Lung (tissue), 11 donors: ENCODE measurements at regions not wholly inside any gene's neighbourhood (a gene's known extent, or its start where the extent isn't known, plus 50 kb on each side); places are given as distances from the start of the nearest gene placed in this dataset.

Experiments
- ATAC-seq: fragments of 200-7000 bp; cut with Tn5 transposase; one replicate; pipeline ENCODE4 v1.9.1; 2020; ENCODE audit warnings: moderate number of reproducible peaks; ENCODE audit not compliant: insufficient read depth, low FRiP score
- DNase-seq, 3 donors: peaks; one replicate each; pipeline ENCODE4 v3.0.0-alpha.2; 2013 to 2017
- H3K27ac ChIP-seq, 2 donors: one replicate each; pipeline ENCODE4 v1.5.1; 2013; ENCODE audit warnings: mild to moderate bottlenecking in 2 of 2, moderate library complexity in 2 of 2, control low read depth in 1 of 2, inconsistent platforms in 1 of 2, low read depth in 1 of 2, low read length in 1 of 2
- H3K27me3 ChIP-seq, 3 donors: one replicate each; pipeline ENCODE4 v1.5.1; 2013; ENCODE audit warnings: low read length in 2 of 3; ENCODE audit not compliant: control insufficient read depth in 3 of 3, insufficient read depth in 3 of 3
- H3K36me3 ChIP-seq, 4 donors: one replicate each; pipeline ENCODE4 v1.5.1; 2013; ENCODE audit warnings: low read length in 4 of 4, mild to moderate bottlenecking in 1 of 4, moderate library complexity in 1 of 4; ENCODE audit not compliant: control insufficient read depth in 4 of 4, insufficient read depth in 4 of 4
- H3K4me1 ChIP-seq, 5 donors: one replicate each; pipeline ENCODE4 v1.5.1; 2013; ENCODE audit warnings: low read length in 5 of 5, mild to moderate bottlenecking in 2 of 5, moderate library complexity in 1 of 5; ENCODE audit not compliant: control insufficient read depth in 5 of 5, insufficient read depth in 5 of 5
- H3K4me3 ChIP-seq: one replicate; pipeline ENCODE4 v1.5.1; 2013; ENCODE audit warnings: mild to moderate bottlenecking, control low read depth, moderate library complexity
- H3K9ac ChIP-seq, 2 donors: one replicate each; pipeline ENCODE4 v1.5.1; 2013; ENCODE audit warnings: low read length in 2 of 2, control low read depth in 1 of 2; ENCODE audit not compliant: insufficient read depth in 1 of 2
- H3K9me3 ChIP-seq, 4 donors: one replicate each; pipeline ENCODE4 v1.5.1; 2013; ENCODE audit warnings: low read length in 3 of 4, mild to moderate bottlenecking in 1 of 4, moderate library complexity in 1 of 4; ENCODE audit not compliant: control insufficient read depth in 4 of 4, insufficient read depth in 3 of 4
- CTCF ChIP-seq: IDR thresholded peaks from 2 replicates; pipeline ENCODE4 v1.5.1; 2012; ENCODE audit warnings: mild to moderate bottlenecking; ENCODE audit errors: control extremely low read depth, extremely low read depth
- WGBS, 2 donors: extraction: QIAGEN DNeasy Blood & Tissue Kit; methylation state at CpG; one replicate each; pipeline ENCODE4 v1.1.7; 2013; 5-methylcytosine and 5-hydroxymethylcytosine counted together
- donor health status: control.
- donor health status: control.
- donor health status: Bipolar disorder and iron deficiency.
- donor health status: healthy.
- donor health status: DM: yes; HTN: yes; CAD: no.

- Histone ChIP-seq H3K27ac (no peak overlapping the region), H3K4me1 (no peaks in the 10 kb centered on the region), H3K27me3 (no peaks in the 10 kb centered on the region), H3K9ac (no peak overlapping the region), H3K9me3 (no peaks in the 10 kb centered on the region), H3K4me3 (no peak overlapping the region), H3K36me3 (no peaks in the 10 kb centered on the region)
- ATAC-seq (no peak), DNase-seq (no peak)
- WGBS, 2 donors, result 44 to 56% methylated on average over 1 of the region's 1 CpG
- TF ChIP-seq CTCF, result no peak
Observed at GRCh38 chr9:103942651-103943050, 151.5 kb upstream of the SMC2 start.

- no peak for ATAC-seq
- Histone ChIP-seq H3K36me3 (no peaks in the 10 kb centered on the region), H3K9ac (no peak overlapping the region), H3K27ac (no peak overlapping the region), H3K27me3 (no peaks in the 10 kb centered on the region), H3K4me3 (no peak overlapping the region), H3K9me3 (no peaks in the 10 kb centered on the region), H3K4me1 (no peaks in the 10 kb centered on the region)
- no peak for DNase-seq
- no peak for TF ChIP-seq CTCF
Observed at GRCh38 chr9:103949096-103949495, 145.0 kb upstream of the SMC2 start.

- no peak overlapping the region for H3K27ac ChIP-seq
- no peaks in the 10 kb centered on the region for H3K36me3 ChIP-seq
- no peaks in the 10 kb centered on the region for H3K4me1 ChIP-seq
- 64 to 74% methylated on average over 3 of the region's 3 CpGs for WGBS, 2 donors
- no peak for TF ChIP-seq CTCF
- no peaks in the 10 kb centered on the region for H3K9me3 ChIP-seq
- no peak for ATAC-seq
- H3K9ac ChIP-seq, result no peak overlapping the region
- no peaks in the 10 kb centered on the region for H3K27me3 ChIP-seq
- no peak for DNase-seq
- H3K4me3 ChIP-seq, result no peak overlapping the region
Observed at GRCh38 chr9:103977163-103977562, 116.9 kb upstream of the SMC2 start.

GRCh38 chr9:103978396-103978795 is 115.7 kb upstream of the SMC2 start:
- no peak for TF ChIP-seq CTCF
- ATAC-seq (no peak), DNase-seq (no peak)
- no peaks in the 10 kb centered on the region for H3K36me3 ChIP-seq
- no peak overlapping the region for H3K4me3 ChIP-seq
- H3K27ac ChIP-seq, result no peak overlapping the region
- H3K27me3 ChIP-seq, result no peaks in the 10 kb centered on the region
- H3K9ac ChIP-seq, result no peak overlapping the region
- H3K9me3 ChIP-seq, result peaks cover 0 to 3% (median 0%) of the 10 kb centered on the region in 4 donors
- H3K4me1 ChIP-seq, result no peaks in the 10 kb centered on the region
